Bronchial epithelial cell (primary cell): ENCODE measurements at regions not wholly inside any gene's neighbourhood (a gene's known extent, or its start where the extent isn't known, plus 50 kb on each side); places are given as distances from the start of the nearest gene placed in this dataset.

Experiments
- DNase-seq: peaks from one replicate; pipeline ENCODE4 v3.0.0-alpha.2; 2010; ENCODE audit warnings: low read depth
- FAIRE-seq: peaks from 2 replicates; lab custom pipeline; 2011; peaks lifted over from hg19 to GRCh38; lab: Jason Lieb, UNC
- H3K27me3 ChIP-seq: 2 replicates; pipeline ENCODE4 v1.5.1; 2011; ENCODE audit warnings: low read length; ENCODE audit not compliant: control insufficient read depth, insufficient read depth
- H3K36me3 ChIP-seq: 2 replicates; pipeline ENCODE4 v1.5.1; 2011; ENCODE audit warnings: low read length; ENCODE audit not compliant: control insufficient read depth, insufficient read depth
- H3K4me3 ChIP-seq: 2 replicates; pipeline ENCODE4 v1.5.1; 2011; ENCODE audit warnings: mild to moderate bottlenecking, low read depth, low read length, control low read depth
- TF ChIP-seq, protein P1 (sequence below): IDR thresholded peaks from 2 replicates; pipeline ENCODE4 v1.5.1; 2011; ENCODE audit warnings: mild to moderate bottlenecking, moderate library complexity, low read length, control low read depth, inconsistent platforms; ENCODE audit not compliant: insufficient read depth, severe bottlenecking

DNA sequence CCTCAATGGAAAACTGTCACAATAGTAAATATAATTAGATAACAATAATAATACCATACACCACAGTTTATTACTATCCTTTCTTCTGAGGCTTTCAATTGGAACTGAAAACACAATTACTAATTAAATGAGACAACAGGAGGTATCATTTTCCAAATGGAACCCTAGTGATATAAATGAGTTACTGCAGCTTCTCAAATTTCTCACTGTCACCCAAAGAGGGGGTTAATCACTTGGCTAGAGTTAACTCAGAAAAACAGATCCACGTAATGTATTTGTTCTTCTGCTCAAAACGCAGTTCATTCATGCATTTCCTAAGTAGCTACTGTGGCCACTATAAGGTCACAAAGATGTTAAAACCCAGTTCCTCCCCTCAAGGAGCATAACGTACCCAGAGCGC, 120.9 kb upstream of the FOXN3 start:
- H3K4me3 ChIP-seq = no peak overlapping the region
- TF ChIP-seq, protein P1, sequence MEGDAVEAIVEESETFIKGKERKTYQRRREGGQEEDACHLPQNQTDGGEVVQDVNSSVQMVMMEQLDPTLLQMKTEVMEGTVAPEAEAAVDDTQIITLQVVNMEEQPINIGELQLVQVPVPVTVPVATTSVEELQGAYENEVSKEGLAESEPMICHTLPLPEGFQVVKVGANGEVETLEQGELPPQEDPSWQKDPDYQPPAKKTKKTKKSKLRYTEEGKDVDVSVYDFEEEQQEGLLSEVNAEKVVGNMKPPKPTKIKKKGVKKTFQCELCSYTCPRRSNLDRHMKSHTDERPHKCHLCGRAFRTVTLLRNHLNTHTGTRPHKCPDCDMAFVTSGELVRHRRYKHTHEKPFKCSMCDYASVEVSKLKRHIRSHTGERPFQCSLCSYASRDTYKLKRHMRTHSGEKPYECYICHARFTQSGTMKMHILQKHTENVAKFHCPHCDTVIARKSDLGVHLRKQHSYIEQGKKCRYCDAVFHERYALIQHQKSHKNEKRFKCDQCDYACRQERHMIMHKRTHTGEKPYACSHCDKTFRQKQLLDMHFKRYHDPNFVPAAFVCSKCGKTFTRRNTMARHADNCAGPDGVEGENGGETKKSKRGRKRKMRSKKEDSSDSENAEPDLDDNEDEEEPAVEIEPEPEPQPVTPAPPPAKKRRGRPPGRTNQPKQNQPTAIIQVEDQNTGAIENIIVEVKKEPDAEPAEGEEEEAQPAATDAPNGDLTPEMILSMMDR = no peak
- no peaks in the 10 kb centered on the region for H3K36me3 ChIP-seq
- FAIRE-seq (no peak), DNase-seq (no peak)
- no peaks in the 10 kb centered on the region for H3K27me3 ChIP-seq

DNA sequence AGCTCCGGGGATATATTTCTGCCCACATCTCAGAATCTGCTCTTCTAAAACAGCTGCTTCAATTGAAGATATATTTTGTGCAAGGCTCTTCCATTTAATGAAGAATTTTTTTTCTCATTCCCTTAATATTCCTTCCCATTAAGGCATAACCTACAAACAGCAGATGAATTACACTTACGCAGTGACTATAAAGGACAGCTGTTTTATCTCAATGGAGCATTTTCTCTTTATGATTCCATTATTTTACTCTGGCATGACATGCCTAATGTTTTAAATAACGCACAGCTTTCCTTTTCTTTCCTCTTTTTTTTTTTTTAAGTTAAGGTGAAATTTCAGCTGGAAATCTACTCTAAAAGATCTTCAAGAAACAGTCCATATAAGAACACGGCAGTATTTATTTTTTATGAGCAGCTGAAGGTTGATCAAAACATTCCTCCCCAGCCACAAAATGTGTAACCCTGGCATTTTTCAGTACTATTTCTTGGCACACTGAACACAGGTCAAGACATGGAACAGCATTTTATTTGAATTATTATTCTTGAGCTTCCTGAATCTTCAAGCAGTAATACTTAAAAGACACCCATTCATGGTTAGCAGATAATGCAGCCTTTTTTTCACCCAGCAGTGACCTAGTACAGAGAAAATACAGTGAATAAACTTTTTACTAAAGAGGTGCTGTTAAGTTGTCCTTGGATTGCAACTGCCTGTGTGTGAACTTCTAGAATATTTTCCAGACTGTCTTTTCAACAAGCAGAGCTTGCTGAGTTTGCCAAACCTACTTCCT, 118.1 kb upstream of the FOXN3 start:
- DNase-seq (no peak), FAIRE-seq (no peak)
- Histone ChIP-seq H3K36me3 (no peaks in the 10 kb centered on the region), H3K4me3 (no peak overlapping the region), H3K27me3 (no peaks in the 10 kb centered on the region)
- TF ChIP-seq, protein P1 = no peak

DNA sequence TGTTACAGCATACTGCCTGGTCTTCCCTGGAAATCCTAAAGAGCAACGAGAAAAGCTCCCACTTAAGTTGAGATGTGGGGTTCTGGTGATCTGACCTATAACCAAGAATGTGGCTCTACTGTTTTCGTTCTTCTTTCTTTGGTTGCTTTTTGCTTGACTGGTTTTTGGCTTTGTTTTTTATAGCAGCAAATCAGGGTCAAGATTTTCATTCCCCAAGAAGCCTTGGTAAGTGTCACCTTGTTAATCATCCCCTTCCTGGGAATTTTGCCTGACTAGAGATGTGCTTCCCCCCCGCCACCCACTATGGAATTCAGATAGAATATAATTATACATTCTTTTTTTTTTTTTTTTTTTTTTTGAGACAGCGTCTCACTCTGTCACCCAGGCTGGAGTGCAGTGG, 116.7 kb upstream of the FOXN3 start:
- no peak for DNase-seq
- Histone ChIP-seq H3K27me3 (no peaks in the 10 kb centered on the region), H3K36me3 (no peaks in the 10 kb centered on the region), H3K4me3 (no peak overlapping the region)
- TF ChIP-seq, protein P1 = no peak
- no peak for FAIRE-seq

DNA sequence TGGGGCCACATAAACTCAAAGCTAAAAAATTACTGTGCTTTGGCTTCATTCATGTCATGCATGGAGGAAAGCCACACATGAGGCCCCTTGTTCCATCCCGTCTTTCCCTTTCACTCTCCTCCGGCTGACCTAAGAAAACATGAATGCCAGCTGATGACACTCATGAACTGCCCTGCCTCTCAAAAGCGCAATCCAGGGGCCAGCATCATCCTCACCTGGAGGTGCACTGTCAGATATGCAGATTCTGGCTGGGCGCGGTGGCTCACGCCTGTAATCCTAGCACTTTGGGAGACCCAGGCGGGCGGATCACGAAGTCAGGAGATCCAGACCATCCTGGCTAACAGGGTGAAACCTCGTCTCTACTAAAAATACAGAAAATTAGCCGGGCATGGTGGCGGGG, 116.1 kb upstream of the FOXN3 start:
- no peaks in the 10 kb centered on the region for H3K36me3 ChIP-seq
- no peak overlapping the region for H3K4me3 ChIP-seq
- no peaks in the 10 kb centered on the region for H3K27me3 ChIP-seq
- FAIRE-seq = no peak
- DNase-seq = no peak
- TF ChIP-seq, protein P1 = no peak

DNA sequence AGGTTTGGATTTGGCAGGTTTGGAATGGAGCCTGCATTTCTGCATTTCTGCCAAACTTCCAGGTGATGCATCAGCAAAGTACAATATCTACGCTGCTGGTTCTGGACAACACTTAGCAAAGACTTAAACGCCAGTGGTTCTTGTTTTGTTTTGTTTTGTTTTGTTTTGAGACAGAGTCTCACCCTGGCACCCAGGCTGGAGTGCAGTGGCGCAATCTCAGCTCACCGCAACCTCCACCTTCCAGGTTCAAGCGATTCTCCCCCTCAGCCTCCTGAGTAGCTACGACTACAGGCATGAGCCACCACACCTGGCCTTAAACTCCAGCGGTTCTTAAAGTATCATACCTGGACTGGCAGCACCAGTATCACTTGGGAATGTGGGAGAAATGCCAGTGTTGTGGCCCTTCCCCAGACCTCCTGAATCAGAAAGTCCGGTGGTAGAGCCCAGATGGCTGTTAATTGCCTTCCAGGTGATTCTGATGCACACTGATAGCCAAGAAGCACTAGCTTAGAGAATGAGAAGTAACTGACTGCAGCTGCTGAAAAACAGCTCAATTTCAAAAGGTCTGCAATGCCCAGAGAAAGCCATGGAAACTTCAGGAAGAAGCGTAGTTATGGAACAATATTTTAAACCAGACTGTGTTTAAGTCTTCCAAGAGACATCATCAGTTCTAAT, 114.8 kb upstream of the FOXN3 start:
- H3K27me3 ChIP-seq = no peaks in the 10 kb centered on the region
- TF ChIP-seq, protein P1 = no peak
- no peaks in the 10 kb centered on the region for H3K36me3 ChIP-seq
- no peak for DNase-seq
- FAIRE-seq = no peak
- no peak overlapping the region for H3K4me3 ChIP-seq
